Pons (tissue), 1 donor: ENCODE measurements at regions not wholly inside any gene's neighbourhood (a gene's known extent, or its start where the extent isn't known, plus 50 kb on each side); places are given as distances from the start of the nearest gene placed in this dataset.

Source experiments
- DNase-seq: peaks from one replicate; pipeline ENCODE4 v3.0.0-alpha.2; 2016; ENCODE audit warnings: low spot score

DNA sequence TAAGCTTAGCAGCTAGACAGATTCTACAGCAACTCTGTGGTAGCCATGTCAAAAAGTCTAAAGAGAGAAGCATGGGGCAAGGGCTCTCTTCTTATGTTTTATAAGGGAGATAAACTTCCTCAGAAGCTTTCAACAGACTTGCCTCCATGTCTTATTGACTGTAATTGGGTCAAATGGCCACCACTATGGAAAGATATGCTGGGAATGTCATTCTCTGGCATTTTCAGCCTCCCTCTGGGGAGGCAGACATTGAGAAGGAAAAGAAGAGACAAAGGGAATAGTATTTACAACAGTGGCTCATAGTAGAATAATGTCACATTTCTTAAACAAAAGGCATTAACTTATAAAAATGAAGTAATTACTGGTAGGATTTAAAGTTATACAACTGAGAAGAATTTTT, 1964.5 kb upstream of the PIK3C3 start:
- no peak for DNase-seq

GRCh38 chr18:39976771-39977170, 1978.3 kb upstream of the PIK3C3 start:
- no peak for DNase-seq

DNA sequence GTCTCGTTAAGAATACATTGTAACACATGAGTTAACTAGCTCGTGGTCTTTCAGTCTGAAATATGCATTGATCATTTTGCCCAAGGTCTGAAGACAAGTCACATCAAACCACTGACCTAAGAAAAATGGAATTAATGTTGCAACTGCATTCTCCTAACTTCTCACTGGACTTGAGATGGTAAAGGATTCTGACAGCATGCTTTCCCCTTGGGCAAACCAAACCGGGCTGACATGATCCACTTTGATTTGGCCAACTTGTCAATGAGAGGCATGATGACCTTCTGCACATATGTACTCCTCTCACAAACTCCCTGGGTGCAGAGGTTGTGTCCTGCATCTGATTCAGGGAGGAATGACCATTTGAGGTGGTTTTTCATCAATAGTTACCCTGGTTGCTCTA, 1982.5 kb upstream of the PIK3C3 start:
- DNase-seq, result no peak

DNA sequence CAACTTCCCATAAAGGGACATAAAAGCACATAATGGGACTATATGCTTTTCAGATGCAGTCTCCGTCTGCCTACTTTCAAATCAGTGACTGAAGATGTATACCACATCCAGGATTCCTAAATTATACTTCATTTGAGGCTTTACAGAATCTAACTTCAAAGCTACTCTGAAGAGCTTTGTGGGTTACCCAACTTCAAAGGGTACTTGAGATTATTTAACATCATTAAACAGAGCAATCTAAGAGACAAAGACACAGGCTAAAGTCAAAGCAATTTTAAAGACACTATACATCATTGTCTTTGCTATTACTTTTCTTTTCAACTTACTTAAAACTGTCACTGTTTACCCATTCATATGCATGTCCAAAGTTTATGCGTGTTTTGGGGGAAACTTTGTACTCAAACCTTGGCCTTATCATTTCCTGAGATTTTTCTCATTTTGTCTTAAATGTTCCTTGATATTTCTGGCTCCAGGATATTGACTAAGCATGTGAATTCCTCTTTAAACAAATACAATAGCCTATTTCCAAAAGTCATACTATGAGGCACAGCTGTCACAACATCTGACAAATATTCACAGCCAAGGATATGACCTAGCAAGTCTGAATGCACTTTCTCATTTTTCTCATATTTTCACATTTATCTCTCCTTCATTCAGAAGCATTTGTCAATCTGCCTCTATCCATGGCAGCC, 1985.1 kb upstream of the PIK3C3 start:
- no peak for DNase-seq

DNA sequence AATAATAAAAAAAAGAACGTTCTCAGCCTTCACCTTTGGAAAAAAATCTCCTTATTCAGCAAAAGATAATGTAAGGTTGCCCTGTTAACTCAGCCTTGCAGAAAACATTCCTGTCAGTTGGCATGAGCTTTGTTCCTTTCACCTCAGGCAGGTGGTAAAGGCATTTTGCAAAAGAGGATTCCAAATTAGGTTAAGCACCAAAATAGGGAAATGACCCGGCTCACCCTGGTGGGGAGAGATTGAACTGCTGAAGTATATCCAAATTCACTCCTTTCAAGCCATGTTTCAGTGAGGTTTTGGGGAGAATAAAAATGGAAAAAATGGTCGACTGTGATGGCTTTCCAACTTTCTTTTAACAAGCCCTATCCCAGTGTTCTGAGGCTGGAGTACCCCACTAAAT, 1988.8 kb upstream of the PIK3C3 start:
- no peak for DNase-seq

DNA sequence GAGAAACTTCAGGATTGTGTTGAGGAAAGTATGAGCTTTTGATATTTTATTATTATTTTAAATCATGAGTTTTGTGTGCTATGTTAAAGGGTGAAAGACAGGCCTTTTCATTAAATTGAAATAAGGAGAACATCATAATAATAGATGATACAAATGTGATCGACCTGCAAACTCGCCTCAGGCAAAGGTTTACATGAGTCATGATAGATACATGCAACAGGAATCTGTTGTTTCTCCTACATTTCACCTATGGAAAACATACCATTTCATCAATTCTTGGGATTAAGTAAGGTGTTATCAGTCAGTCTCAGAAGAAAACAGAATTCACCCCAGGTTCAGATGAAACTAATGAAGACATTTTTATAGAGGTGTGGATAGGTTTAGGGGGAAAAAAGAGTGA, 1992.5 kb upstream of the PIK3C3 start:
- DNase-seq, result no peak

DNA sequence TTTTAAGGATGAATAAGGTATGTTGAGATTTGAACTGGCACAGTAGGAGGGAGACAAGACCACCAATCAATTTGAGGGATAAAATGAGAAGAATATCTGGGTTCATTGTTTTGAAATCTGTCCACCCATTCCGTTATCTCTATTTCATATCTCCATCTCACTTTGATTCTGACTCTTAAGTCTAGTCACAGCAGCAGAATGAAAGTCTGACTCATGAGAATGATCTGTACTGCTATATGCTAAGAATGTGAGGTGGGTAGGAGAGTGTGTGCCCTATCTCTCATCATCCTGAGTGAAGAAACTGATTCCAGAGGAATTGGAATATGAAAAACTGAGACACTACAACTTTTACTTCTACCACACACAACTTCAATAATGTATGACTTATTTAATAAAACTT, 1994.5 kb upstream of the PIK3C3 start:
- DNase-seq, result no peak

- DNase-seq, result no peak
Observed at GRCh38 chr18:39959839-39960238, 1995.2 kb upstream of the PIK3C3 start.

DNA sequence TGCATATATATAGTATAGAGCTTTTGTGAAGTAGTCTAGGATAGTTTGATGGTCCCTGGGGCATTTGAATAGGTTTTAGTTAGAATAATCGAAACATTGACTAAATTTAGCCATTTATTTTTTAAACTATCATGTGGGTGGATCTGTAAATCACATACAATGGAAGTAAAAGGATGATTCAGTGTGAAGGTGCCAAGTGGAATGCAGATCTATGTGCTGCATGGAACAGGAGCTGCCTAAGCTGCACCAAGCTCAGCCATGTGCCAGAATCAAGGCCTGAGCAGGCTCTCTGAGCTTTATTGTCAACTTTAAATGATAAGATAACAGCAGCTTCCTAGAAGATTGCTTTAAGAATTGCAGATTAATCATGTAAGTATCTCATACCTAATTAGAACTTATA, 1996.2 kb upstream of the PIK3C3 start:
- DNase-seq, result no peak

GRCh38 chr18:39952816-39953215, 2002.2 kb upstream of the PIK3C3 start:
- no peak for DNase-seq

- no peak for DNase-seq
Observed at GRCh38 chr18:39951142-39951720, 2003.8 kb upstream of the PIK3C3 start.

DNA sequence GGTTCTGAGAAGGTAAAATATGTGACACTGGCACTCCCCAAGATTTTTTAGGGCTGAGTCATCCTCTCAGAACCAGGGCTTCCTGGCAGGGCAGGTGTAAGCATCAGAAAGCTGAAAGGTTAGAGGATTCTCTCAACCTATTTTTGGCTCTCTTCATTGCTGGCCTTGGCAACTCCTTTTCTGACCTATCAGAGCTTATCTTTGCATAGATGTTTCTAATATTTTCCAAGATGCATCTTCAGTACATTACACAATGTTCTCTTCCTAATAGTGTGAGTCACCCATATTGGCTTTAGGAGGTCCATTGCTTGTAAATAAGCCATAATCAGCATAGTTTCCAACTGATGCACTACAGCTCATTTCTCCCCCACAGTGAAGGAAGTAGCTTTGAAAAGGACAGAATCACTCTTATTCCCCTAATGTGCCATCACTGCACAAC, 2008.4 kb upstream of the PIK3C3 start:
- DNase-seq, result peak; percentile 37

DNA sequence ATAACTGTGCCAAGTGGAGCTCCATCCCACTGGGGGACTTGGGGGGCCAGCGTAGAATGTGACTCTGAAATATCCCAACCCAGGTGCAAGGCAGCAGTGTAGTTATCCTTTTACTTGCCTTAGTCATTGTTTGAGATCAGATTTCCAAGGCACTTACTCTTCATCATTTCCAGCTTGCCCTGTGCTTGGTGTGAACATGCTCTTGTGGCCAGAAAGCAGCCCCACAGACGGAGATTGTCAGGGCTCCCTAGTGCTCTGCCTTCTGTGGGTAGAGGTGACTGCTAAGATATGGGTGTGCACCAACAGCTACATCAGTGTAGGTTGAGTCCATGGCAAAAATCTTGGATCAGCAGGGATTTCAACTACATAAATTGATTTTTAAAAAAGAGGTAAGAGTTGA, 2010.0 kb upstream of the PIK3C3 start:
- DNase-seq, result no peak

GRCh38 chr18:39942702-39943101, 2012.3 kb upstream of the PIK3C3 start:
- no peak for DNase-seq

- no peak for DNase-seq
Observed at GRCh38 chr18:39938676-39939608, 2016.1 kb upstream of the PIK3C3 start.

DNA sequence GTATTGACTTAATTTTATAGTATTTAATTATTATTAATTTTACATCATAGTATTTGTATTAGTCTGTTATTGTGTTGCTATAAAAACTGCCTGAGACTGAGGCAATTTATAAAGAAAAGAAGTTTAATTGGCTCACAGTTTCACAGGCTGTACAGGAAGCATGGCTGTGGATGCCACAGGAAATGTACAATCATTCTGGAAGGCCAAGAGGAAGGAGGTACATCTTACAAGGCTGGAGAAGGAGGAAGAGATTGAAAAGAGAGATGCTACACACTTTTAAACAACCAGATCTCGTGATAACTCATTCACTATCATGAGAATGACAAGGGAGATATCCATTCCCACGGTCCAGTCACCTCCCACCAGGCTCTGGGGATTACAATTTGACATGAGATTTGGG, 2019.4 kb upstream of the PIK3C3 start:
- DNase-seq, result no peak

- no peak for DNase-seq
Observed at GRCh38 chr18:39918847-39919246, 2036.2 kb upstream of the PIK3C3 start.

DNA sequence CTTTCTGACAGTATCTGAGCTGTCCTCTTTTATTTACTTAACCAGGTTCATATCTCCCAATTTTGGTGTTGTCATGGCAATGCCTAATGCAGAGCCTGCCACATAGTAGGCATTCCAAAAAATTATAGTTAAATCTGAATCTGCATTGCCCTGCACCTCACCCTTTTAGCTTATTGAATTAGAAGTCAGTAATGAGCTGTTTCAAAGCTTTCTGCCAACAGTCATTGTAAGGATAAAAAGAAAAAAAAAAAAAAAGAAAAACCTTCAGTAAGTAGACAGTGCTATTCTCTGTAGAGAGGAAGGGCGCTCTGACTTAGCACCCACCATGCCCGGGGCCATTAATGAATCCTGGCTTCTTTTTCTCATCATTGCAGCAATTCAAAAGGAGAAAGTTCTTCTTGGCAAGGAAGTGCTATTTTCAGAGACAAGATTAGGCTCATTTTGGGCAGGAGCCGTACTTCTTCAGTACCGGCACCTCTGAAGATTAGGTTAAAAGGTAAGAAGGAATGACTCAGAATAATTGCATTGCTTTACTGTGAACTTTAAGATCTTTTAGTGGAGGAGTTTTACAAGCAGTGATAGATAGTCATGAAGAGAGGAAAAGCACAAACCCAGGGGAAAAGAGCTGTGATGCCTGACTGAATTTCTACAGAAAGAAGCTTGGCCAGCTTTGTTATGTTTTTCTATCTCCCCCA, 2041.2 kb upstream of the PIK3C3 start:
- DNase-seq, result no peak

DNA sequence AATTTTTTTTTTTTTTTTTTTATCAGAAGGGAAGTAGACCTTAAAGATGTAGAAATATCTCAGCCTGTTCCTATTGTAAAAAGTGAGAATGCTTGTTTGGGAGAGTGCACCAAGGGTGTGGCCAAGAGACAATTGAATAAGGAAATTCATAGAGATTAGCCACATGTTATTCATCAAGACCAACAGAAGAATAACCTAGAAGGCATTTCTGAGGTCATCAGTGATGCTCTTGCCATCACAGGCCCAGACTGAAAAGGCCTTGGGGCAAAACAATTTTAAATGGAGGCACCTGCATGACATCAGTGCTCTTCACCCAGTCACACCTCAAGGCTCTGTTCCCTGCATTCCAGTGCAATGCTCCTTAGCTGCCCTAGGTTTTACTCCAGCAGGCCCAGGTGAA, 2043.3 kb upstream of the PIK3C3 start:
- no peak for DNase-seq

- DNase-seq, result no peak
Observed at GRCh38 chr18:39909706-39910105, 2045.3 kb upstream of the PIK3C3 start.

- no peak for DNase-seq
Observed at GRCh38 chr18:39886136-39886535, 2068.9 kb upstream of the PIK3C3 start.

DNA sequence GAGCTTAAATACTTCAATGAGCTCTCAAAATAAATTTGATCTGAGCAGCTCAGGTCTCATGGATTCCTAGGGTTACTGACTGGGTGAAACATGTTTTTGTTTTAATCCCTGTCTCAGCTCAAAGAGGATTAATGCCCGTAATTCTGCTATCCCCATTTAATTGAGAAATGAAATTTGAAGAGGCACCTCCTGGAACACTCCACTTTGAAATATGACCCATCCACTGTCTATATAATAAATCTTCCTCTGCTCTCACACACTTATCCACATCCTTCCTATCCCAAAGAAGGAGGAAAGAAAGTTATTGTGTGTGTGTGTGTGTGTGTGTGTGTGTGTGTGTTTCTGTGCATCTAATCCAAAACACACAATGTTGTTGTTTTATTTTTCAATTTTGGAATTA, 2082.4 kb upstream of the PIK3C3 start:
- DNase-seq, result no peak
